HG03196 (cell line): ENCODE measurements at regions not wholly inside any gene's neighbourhood (a gene's known extent, or its start where the extent isn't known, plus 50 kb on each side); places are given as distances from the start of the nearest gene placed in this dataset.

Source experiments
- ATAC-seq: cut with Tn5 transposase; IDR thresholded peaks from one replicate; pipeline ENCODE4 v1.9.1; 2021; ENCODE audit not compliant: unreplicated experiment

DNA sequence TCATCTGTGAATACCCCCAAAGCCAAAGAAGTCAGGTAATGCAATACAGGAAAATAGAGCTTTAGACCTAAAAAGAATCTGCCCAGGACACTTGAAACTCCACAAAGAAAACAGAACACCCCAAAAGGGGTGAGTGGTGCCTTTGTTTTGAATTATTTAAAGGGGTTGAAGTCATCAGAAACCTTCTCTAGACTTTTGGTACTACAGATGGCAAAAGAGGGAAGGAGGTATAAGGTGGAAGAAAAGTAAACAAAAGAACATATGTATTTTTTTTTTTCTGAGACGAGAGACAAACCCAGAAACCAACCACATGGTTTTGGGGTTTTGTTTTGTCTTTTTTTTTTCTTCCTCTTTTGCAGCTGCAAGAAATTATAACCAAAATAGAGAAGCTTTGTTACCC, 1477.8 kb downstream of the C4orf33 start:
- ATAC-seq: no peak

GRCh38 chr4:130574215-130574614, 1478.3 kb downstream of the C4orf33 start:
- no peak for ATAC-seq

DNA sequence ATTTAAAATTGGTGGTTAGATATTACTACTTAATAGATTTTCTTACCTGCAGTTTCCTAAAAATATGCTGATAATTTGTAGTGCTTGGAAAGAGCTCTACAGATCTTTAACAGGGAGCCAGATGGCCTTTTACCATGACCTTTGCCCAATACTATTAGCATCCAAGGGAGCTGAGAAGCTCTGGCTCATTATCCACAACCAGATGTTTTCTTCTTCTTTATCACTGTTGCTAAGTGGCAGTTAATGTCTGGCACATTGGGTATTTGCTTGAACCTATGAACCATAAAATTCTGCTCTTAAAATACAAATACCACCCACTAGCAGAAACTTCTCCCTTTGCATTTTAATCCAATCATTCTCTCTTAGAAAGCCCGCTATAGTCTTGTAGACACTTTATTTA, 1480.3 kb downstream of the C4orf33 start:
- ATAC-seq: no peak

DNA sequence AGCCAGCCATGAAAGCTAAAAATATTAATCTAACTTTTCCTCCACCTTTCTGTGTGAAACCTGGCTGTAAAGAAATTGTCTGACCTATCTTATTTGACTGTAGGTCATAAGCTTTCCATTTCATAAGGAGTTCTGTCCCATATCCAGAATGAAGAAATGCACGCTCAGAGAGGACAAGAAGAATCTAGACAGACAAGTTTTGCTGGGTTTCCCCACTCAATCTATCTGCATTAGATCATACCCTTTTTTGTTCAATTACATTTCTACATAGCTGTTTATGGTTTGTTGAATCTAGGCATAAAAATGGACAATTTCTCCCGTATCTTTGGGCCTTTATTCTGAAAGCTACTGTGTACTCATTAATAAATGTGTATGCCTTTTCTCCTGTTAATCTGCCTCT, 1495.1 kb downstream of the C4orf33 start:
- ATAC-seq: no peak

DNA sequence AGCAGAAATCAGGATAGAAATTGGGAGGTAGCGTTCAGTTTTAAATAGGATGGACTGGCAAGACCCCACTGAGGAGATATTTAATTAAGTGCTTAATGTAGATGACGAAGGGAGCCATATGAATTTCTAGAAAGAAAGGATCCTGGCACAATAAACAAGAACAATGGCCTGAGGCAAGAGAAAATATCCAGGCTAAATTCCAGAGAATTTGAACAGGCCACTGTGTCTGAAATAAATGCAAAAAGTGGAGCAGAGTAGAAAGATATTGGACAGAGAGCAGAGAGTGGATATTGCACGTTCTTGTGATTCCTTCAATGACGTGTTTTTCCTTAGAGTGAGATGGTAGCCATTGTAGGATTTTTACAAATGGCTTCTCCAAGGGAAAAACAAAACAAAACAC, 1504.8 kb downstream of the C4orf33 start:
- no peak for ATAC-seq

GRCh38 chr4:130603043-130603442, 1507.1 kb downstream of the C4orf33 start:
- no peak for ATAC-seq

DNA sequence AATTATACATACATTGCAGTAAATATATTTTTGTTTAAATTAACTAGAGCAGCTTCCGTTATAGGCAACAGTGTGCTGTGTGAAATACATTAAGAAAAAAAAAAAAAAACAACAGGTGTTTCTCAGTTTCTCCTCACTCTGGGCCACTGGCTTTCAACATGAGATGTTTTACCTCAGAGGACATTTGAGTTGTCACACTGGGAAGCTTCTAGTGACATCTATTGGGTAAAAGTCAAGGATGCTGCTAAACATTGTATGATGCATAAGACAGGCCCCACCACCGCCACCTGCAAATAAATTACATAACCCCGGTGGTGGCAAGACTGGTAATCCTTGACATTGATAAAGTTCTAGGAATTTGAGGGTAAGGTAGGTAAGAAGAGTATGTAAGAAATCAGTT, 1512.2 kb downstream of the C4orf33 start:
- no peak for ATAC-seq

DNA sequence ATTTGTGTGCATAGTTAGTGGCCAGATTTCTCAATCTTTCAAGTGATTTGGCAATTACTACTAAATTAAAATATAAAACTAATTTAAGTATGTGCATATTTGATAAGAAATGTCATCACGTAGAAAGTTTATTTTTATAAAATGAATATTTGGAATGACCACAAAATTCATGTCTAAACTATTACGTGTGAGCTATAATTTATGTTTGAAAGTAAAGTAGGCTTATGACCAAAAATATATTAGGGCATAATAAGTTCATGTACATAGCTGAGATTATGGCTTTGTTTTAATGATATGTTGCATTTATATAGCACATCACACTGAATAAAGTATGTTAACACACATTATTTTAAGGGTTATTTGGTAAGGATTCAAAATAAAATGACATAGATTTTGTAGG, 1532.6 kb downstream of the C4orf33 start:
- ATAC-seq: no peak

- ATAC-seq: no peak
Measured at GRCh38 chr4:130632731-130633604, 1537.0 kb downstream of the C4orf33 start.

- ATAC-seq: no peak
Measured at GRCh38 chr4:130636486-130636885, 1540.5 kb downstream of the C4orf33 start.

DNA sequence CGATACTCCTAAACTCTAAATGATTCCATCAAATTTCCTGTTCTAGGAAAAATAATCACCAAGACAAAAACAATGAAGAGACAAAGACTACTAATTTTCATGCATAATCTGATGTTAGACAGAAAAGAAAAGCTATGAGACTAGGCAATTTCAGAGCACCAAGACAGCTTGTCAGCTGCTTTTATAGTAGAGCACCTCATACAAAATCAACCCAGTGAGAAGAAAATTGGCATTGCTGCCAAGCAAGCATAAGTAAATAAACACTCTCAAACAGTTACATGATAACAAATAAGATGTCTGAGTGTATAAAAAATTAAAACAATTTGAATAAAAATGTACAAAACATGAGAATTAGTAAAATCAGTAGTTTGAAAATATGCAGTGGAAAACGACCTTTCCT, 1544.6 kb downstream of the C4orf33 start:
- no peak for ATAC-seq

DNA sequence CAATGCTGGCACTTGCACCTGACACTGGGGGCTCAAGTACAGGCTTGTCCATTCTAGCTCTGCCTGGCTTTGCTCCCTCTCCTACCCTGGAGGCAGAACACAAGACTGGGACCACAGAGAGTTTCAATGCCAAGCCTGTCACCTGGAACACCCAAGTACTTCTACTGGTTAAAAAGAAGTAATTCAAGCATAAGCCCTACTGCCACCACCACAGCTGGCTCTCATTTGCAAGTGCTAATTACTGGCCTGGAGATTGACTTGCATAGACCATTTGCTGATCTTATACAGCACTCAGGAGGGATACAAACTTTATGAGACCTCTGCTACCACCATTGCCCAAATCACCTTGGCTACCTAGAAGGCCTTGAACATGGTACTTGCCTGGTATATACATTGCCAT, 1550.9 kb downstream of the C4orf33 start:
- ATAC-seq: no peak

DNA sequence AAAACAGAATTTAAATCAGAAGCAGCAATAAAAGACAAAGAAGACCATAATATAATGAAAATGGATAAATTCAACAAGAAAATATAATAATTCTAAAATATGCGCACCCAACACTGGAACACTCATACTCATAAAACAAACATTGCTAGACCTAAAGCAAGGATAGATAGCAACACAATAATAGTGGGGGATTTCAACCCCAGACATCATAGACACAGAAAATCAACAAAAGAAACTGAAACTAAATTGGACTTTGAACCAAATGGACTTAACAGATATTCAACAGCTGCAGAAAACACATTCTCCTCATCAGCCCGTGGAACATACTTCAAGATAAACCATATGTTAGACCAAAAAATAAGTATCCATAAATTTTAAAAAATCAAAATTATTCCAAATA, 1552.6 kb downstream of the C4orf33 start:
- no peak for ATAC-seq

DNA sequence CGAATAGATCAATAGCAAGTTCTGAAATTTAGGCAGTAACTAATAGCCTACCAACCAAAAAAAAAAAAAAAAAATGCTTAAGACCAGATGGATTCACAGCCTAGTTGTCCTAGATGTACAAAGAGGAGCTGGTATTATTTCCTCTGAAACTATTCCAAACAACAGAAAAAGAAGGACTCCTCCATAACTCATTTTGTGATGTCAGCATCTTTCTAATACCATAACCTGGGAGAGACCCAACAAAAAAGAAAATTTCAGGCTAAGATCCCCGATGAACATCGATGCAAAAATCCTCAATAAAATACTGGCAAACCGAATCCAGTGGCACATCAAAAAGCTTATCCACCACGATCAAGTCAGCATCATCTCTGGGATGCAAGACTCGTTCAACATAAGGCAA, 1557.9 kb downstream of the C4orf33 start:
- ATAC-seq: no peak

- ATAC-seq: no peak
Measured at GRCh38 chr4:130659320-130659719, 1563.4 kb downstream of the C4orf33 start.

DNA sequence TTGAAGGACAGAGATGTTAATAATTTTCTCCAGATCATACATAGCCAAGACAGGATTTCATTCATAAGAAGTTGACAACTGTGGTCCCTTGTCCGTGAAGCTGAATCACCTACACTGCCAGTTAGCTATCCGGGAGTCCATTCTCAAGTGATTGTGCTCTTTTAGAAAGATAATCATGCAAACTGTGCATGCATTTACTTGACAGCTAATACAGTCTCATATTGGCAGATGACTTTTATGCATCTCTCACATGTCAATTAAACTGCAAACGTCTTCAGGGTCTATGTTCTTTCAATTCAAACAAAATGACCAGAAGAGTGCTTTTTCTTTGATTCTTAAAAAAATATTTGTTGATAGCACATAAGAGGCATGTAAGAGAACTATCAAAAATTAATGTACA, 1572.9 kb downstream of the C4orf33 start:
- no peak for ATAC-seq

- ATAC-seq: no peak
Measured at GRCh38 chr4:130675266-130675665, 1579.3 kb downstream of the C4orf33 start.

- ATAC-seq: no peak
Measured at GRCh38 chr4:130689181-130689580, 1593.2 kb downstream of the C4orf33 start.

DNA sequence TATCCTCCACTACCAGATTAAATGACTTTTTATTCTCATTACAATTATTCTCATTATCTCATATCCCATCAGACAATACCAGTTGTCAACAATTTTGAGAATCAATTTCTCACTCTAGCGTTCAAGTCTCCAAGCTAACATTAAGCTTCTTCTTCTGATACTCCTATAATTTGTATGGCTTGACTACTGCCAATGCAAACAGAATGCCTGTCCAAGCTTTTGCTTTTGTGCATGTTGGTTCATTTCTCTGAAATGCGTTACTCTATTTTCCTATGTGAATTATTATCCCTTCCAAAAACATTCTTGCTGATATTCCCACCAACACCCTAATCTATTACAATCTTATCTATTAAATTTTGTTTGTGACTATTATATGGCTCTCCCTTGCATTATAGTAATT, 1602.3 kb downstream of the C4orf33 start:
- ATAC-seq: no peak

DNA sequence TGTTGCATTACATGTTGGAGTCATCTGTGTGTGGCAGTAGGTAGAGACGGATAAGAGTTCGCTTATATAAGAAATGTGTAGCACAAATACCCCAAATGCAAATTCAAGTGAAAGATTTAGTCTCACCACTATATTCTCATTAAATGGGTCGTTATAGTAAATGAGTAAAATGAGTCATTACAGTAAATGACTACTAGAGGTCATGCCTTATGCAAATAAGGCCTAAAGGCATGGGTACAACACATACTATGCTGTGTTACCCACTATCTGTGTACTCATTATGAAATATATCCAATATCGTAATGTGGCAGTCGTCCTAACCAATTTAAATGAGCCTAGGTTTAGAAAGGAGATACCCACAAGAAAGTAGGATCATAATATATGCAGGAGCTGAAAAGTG, 1603.1 kb downstream of the C4orf33 start:
- no peak for ATAC-seq

GRCh38 chr4:130703211-130703935, 1607.4 kb downstream of the C4orf33 start:
- ATAC-seq: no peak

DNA sequence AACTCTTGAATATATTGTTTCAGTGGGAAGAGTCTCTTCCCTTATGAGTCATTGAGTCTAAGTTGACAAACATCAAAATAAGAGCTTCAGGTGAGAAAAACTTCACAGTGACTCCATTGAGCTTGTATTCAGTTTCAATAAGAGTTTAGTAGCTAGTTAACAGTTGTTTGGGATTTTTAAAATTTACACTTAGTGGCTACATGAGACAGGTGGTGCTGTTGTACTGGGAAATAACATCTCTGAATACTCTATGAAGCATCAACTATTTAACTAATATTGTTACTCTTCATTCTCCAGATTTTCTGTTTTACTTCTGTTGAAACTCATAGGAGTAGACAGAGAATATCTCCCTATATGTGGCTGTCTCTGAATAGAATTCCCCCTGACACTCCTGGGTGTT, 1609.1 kb downstream of the C4orf33 start:
- no peak for ATAC-seq
